Brain microvascular endothelial cell (primary cell): ENCODE measurements at regions not wholly inside any gene's neighbourhood (a gene's known extent, or its start where the extent isn't known, plus 50 kb on each side); places are given as distances from the start of the nearest gene placed in this dataset.

ENCODE experiments used
- DNase-seq: peaks from one replicate; pipeline ENCODE4 v3.0.0-alpha.2; 2020
- H3K27ac ChIP-seq: fragments of 250-450 bp; sonication (Bioruptor Pico); 2 replicates; pipeline ENCODE4 v1.5.1; 2020; ENCODE audit warnings: mild to moderate bottlenecking, moderate library complexity
- H3K27me3 ChIP-seq: fragments of 250-450 bp; sonication (Bioruptor Pico); replicated peaks from 2 replicates; pipeline ENCODE4 v1.5.1; 2020; ENCODE audit warnings: mild to moderate bottlenecking
- H3K36me3 ChIP-seq: fragments of 250-450 bp; sonication (Bioruptor Pico); replicated peaks from 2 replicates; pipeline ENCODE4 v1.5.1; 2020; ENCODE audit warnings: mild to moderate bottlenecking
- H3K4me3 ChIP-seq: 2 replicates; pipeline ENCODE4 v1.5.1; 2011; ENCODE audit warnings: low read depth, mild to moderate bottlenecking, control low read depth, low read length, moderate library complexity
- in situ Hi-C: cut with HindIII; loops from 2 replicates; pipeline ENCODE4 v1.10.0; 2017; ENCODE audit warnings: low sequenced_read_pairs, low pct_ligation_motif_present
- TF ChIP-seq, protein P1 (sequence below): IDR thresholded peaks from 2 replicates; pipeline ENCODE4 v1.5.1; 2011; ENCODE audit warnings: low read depth, mild to moderate bottlenecking, moderate library complexity, low read length, control low read depth, inconsistent platforms; ENCODE audit errors: missing control alignments

DNA sequence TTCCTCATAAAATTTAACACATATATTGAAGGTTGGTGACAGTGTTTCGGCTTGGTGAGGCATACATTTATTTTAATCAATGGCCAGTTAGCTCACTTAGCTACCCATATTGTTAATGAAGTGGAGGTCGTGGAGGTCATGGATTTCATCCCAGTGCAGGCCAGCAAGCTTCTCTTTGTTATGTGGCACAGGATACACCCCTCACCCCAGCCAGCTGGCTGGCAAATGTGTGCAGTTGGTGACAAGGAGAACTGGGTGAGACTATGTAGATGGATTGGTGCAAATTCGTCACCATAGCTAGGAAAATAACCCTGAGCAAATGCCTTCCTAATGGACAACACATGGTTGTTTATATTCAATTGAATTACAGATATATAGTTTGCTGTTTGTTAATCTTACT lies 50.5 kb upstream of the FOXP2 start:
- no peak for DNase-seq

GRCh38 chr7:114363292-114363691 lies 51.3 kb upstream of the FOXP2 start:
- in situ Hi-C loops, result no loop called here
- no peaks in the 10 kb centered on the region for H3K27me3 ChIP-seq
- no peak overlapping the region for H3K4me3 ChIP-seq
- DNase-seq, result no peak
- no peak overlapping the region for H3K27ac ChIP-seq
- TF ChIP-seq, protein P1, sequence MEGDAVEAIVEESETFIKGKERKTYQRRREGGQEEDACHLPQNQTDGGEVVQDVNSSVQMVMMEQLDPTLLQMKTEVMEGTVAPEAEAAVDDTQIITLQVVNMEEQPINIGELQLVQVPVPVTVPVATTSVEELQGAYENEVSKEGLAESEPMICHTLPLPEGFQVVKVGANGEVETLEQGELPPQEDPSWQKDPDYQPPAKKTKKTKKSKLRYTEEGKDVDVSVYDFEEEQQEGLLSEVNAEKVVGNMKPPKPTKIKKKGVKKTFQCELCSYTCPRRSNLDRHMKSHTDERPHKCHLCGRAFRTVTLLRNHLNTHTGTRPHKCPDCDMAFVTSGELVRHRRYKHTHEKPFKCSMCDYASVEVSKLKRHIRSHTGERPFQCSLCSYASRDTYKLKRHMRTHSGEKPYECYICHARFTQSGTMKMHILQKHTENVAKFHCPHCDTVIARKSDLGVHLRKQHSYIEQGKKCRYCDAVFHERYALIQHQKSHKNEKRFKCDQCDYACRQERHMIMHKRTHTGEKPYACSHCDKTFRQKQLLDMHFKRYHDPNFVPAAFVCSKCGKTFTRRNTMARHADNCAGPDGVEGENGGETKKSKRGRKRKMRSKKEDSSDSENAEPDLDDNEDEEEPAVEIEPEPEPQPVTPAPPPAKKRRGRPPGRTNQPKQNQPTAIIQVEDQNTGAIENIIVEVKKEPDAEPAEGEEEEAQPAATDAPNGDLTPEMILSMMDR, result no peak
- no peaks in the 10 kb centered on the region for H3K36me3 ChIP-seq

More for the DNA sequence above, 50.5 kb upstream of the FOXP2 start:
- Histone ChIP-seq H3K27me3 (no peaks in the 10 kb centered on the region), H3K4me3 (no peak overlapping the region), H3K36me3 (no peaks in the 10 kb centered on the region), H3K27ac (no peak overlapping the region)
- in situ Hi-C loops, result no loop called here
- TF ChIP-seq, protein P1, result no peak

GRCh38 chr7:114358911-114359310 lies 55.7 kb upstream of the FOXP2 start:
- TF ChIP-seq, protein P1, result no peak
- Histone ChIP-seq H3K27me3 (no peaks in the 10 kb centered on the region), H3K36me3 (no peaks in the 10 kb centered on the region), H3K4me3 (no peak overlapping the region), H3K27ac (no peak overlapping the region)
- in situ Hi-C loops, result no loop called here
- DNase-seq, result no peak

GRCh38 chr7:114356133-114356532 lies 58.5 kb upstream of the FOXP2 start:
- TF ChIP-seq, protein P1, result no peak
- no peak overlapping the region for H3K4me3 ChIP-seq
- in situ Hi-C loops, result no loop called here
- H3K36me3 ChIP-seq, result no peaks in the 10 kb centered on the region
- no peak overlapping the region for H3K27ac ChIP-seq
- no peaks in the 10 kb centered on the region for H3K27me3 ChIP-seq
- no peak for DNase-seq

- in situ Hi-C loops, result no loop called here
- TF ChIP-seq, protein P1, result no peak
- no peak overlapping the region for H3K27ac ChIP-seq
- H3K4me3 ChIP-seq, result no peak overlapping the region
- H3K27me3 ChIP-seq, result no peaks in the 10 kb centered on the region
- no peaks in the 10 kb centered on the region for H3K36me3 ChIP-seq
- no peak for DNase-seq
Measured at GRCh38 chr7:114354306-114354705, 60.3 kb upstream of the FOXP2 start.

DNA sequence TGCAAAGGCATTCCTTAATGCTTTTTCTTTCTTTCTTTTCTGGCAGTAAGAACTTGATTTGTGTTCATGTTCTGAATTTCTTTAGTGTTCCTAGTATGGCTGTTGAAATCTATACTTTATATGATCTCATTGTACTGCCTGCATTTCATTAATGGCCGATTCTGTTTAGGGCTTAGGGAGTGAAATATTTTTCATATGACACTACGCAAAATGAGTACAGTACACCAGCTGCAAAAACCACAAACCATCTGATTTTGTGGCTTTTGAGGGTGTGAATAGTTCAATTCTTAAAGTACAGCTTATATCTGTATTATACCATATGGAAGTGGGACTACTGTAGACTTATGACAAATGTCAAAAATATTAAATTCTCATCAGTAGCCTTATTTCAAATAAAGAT lies 69.1 kb upstream of the FOXP2 start:
- Histone ChIP-seq H3K4me3 (no peak overlapping the region), H3K36me3 (no peaks in the 10 kb centered on the region), H3K27ac (peak overlapping the region; percentile 45), H3K27me3 (no peaks in the 10 kb centered on the region)
- peak; percentile 73 for DNase-seq
- in situ Hi-C loops, result no loop called here
- TF ChIP-seq, protein P1, result no peak
